ENCODE measurements at regions not wholly inside any gene's neighbourhood (a gene's known extent, or its start where the extent isn't known, plus 50 kb on each side); places are given as distances from the start of the nearest gene placed in this dataset.
"Not testable (repeated sequence)": the region's sequence is repeated elsewhere in the genome, so short reads cannot be mapped to it uniquely, and the experiment has no call there.

DNA sequence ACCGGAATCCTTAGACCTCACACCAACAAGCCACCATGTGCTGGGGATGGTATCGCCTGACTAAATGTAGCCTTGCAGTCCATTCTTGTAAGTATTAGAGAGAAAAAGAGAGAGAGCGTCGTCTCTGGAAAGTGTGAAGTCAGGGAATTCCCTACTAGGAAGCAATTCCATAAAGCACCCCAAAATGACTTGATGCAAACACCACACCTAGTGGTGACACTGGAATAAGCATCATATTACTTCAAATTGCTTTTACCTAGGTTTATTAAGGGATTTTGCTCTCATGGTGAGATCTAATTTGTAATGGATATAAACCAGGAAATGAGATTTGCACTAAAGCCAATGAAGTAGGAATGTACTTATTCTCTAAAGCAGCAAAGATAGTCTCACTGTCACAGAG lies 111.4 kb upstream of the METTL9 start:
- DNase-seq = not testable (repeated sequence)

GRCh38 chr16:21499046-21499445 lies 100.3 kb upstream of the METTL9 start:
- DNase-seq = not testable (repeated sequence)

DNA sequence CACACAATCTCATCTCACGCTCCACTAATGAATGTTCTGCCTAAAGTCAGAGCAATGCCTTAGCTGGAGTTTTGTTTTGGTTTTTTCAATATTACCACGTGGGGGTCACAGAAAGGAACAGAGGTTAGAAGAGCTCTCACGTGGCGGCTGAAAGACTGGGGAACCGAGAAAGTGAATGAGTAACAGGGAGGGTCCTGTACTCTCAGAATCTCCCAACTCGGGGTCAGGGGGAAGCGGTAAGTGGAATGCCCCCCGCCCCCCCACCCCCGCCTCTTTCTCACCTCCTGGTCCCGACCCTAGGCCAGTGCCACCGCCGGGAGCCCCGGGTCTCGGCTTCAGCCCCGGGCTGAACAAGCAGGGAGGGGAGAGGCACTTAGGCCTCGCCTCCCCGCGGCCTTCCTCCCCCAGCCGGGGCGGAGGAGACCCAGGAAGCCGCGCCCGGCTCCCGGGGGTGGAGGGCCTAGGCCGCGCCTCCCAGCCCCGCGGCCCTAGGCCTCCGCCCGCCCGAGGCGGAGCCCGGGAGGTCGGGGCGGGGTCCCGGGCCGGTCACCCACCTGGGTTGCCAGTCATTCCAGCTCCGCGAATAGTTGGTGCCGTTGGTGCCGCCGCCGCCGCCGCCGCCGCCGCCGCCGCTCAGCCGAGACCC lies 98.0 kb upstream of the METTL9 start:
- peak in 1 of 2 experiments; percentile 10 for DNase-seq

GRCh38 chr16:21501869-21502667 lies 97.3 kb upstream of the METTL9 start:
- peak; percentile 72 to 93 for DNase-seq

DNA sequence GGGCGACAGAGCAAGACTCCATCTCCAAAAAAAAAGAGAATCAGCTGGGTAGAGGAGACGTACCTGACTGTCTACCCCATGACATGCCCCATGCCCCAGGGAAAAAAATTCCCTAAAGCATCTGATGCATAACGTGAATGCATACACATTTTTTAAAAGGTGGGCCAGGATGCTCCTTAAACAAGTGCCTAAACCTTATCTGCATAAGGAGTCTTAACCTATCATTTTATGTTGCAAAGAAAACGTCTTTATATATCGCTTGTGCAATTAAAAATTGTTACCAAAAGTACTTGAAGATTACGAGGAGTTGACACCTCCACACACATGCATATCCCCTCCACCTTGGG lies 95.8 kb upstream of the METTL9 start:
- not testable (repeated sequence) for DNase-seq

DNA sequence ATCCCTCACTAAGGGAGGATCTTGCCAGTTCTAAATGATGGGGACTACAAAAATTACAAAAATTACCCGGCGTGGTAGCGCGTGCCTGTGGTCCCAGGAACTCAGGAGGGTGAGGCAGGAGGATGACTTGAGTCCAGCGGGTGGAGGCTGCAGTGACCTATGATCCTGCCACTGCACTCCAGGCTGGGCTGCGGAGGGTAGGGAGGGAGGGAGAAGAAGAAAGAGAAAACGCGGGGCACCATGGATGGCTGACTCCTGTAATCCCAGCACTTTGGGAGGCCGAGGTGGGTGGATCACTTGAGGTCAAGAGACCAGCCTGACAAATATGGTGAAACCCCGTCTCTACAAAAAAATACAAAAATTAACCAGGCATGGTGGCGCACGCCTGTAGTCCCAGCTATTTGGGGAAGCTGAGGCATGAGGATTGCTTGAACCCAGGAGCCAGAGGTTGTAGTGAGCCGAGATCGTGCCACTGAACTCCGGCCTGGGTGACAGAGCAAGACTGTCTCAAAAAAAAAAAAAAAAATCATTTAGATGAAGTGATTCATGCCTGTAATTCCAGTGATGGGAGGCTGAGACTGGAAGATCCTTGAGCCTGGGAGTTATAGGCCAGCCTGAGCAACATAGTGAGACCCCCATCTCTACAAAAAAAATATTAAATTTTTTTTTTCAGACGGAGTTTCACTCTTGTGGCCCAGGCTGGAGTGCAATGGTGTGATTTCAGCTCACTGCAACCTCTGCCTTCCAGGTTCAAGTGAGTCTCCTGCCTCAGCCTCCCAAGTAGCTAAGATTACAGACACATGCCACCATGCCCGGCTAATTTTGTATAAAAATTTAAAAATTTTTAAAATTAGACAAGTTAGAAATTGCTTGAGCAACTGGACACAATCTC lies 95.2 kb upstream of the METTL9 start:
- DNase-seq = not testable (repeated sequence)

- DNase-seq = peak in 1 of 2 experiments; percentile 14
These were observed 93.4 kb upstream of the METTL9 start for GRCh38 chr16:21505751-21506520.

DNA sequence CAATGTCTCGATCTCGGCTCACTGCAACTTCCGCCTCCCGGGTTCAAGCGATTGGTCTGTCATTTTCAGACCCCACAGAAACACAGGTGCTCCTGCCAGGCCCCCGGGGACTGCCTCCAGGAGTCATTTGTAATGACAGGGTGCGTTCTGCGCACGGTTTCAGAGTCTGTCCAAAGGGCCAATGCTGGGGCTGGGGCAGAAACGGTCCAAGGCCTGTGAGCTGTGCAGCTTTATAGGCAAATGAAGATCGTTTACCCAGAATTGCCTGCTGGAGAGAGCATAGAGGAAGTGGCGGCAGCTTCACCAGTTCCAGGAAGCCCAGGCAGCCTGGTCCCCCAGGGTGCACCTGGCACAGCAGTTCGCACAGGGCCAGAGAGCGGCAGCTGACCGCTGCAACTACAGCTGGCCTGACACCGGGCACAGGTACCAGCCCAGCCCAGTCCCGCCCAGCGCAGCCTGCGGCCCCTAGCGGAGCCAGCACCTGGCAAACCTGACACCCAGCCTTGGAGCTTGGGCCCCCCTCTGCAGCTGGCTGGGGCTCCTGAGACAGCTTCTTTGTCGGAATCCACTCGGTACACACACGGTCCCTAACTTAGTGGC lies 92.4 kb upstream of the METTL9 start:
- not testable (repeated sequence) for DNase-seq

DNA sequence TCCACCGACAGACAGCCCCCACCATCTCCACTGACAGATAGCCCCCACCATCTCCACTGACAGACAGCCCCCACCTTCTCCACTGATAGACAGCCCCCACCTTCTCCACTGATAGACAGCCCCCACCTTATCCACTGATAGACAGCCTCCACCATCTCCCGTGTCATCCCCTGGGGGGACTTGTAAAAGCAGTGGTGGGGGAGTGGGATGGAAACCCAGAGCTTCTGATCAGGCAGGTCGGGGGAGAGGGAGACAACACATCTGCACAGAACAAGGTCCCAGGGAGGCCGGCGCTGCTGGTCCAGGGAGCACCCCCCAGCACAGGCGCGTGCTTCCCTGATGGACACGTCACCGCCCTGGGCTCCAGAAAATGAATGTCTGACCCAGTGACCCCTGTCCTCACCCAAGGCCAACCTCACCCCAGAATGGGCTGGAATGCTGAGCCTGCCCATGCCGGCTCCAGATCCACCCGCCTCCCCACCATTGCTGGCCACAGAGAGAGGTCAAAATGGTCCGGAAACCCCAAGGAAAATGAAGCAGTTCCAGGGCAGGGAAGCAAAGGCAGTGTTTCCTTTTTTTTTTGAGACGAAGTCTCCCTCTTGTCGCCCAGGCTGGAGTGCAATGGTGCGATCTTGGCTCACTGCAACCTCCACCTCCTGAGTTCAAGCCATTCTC lies 91.6 kb upstream of the METTL9 start:
- DNase-seq = not testable (repeated sequence)

- not testable (repeated sequence) for DNase-seq
These were observed 90.5 kb upstream of the METTL9 start for GRCh38 chr16:21508661-21509436.

DNA sequence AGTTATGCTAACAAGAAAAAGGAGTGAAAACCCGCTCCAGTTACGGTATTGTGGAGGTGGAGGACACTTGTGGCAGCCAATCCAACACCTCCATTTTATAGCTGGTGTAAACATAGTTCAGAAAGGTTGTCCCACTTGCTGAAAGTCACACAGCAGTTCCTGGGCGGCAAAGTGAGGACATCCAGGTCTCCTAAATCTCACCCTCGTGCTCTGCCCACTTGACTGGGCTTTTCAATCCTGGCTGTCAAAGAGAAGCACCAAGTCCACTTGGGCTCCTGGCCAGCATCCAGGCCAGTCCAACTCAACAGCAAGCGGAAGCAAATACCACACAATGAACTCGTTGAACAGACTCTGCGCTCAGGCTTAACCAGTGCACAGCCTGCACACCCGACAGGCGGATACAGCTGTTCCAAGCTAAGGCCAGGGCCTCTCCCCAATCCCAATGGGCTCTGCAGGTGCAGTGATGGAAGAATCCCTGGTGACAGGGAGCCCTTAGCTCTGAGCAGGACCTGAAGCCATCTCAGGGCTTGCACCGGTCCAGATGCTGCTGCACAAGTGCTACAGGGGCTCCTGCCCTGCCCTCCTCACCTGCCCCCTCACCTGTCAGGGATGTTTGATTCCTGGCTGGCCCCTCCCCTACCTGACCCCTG lies 89.8 kb upstream of the METTL9 start:
- DNase-seq = peak in 1 of 2 experiments; percentile 11

DNA sequence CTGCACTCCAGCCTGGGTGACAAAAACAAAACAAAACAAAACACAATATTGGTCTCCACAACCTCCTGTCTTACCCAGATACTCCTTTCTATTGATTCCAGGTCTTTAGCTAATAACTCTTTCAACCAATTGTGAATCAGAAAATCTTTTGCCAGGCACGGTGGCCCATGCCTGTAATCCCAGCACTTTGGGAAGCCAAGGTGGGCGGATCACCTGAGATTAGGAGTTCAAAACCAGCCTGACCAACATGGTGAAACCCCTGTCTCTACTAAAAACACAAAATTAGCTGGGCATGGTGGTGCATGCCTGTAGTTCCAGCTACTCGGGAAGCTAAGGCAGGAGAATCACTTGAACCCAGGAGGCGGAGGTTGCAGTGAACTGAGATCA lies 88.5 kb upstream of the METTL9 start:
- not testable (repeated sequence) for DNase-seq

DNA sequence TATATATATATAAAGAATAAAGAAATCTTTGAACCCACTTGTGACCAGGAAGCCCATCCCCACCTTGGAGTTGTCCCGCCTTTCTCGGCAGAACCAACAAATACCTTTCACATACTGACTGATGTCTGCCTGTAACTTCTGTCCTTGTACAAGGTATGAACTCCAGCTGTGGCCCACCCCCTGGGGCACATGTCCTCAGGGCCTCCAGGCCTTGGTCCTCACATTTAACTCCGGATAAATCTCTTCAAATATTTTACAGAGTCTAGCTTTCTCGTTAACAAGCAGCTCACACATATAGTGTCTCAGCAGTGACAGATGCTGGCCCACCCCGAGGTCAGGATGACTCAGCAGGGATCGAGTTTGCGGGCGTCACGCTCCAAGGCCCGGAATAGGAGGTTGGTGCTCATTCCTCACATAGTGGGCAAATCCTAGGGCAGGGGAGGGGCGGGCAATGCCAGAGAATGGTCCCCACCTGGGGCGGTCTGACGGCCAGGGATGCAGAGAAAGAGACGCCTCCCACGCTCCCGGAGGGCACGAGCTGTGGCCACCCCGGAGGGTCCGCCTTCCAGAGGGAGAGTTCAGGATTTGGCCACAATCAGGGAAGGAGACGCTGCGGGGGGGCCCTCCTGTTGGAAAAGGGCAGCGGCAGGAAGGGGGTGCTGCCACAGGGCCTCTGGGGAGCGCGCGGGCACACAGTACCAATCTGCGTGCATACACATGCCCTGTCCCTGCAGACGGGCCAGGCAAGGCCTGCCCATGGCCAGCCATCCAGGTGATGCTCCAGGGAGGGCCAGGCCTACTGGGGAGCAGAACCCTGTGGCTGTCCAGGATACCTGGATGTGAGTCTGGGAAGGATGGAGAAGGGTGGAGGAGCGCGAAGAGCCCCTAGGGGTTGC lies 87.8 kb upstream of the METTL9 start:
- DNase-seq = peak; percentile 72 to 77

DNA sequence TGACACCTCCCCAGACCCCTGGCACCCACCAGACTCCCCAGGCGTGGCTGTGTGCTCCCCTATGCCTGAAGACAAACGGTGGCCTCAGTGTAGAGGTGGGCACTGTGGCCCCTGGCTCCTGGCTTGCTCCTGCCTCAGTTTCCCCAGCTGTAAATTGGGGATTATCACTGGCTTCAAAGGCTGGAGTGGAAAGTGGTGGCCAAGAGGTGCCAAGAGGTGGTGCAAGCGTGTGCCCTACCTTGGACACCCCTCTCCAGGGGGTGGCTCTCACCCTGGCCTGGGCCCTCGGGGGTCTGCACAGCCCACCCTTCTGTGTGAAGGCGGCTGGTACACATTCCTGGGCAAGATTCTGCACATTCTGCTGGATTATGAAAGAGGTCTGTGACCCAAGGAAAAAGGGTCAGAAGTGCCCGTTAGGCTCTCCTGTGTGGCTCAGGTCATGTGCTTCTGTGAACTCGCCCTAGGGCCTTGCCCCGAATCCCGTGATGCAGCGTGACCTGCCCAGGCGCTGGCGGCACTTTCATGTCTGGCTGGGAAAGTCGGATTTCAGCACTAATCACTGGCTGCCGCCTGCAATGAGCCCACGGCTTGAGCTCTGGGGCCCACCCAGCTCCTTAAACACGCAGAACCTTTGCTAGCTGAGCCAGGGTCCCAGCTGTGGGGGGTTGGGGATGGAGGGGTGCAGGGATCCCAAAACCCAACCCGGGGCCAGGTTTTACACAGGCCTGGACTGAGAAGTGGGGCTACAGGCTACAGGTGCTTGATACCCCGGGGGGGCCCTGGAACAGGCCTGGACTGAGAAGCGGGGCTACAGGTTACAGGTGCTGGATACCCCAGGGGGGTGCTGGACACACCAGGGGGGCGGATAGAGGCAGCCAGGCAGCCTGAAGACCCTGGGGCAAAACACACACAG lies 86.8 kb upstream of the METTL9 start:
- peak in 1 of 2 experiments; percentile 16 for DNase-seq

GRCh38 chr16:21513337-21513741 lies 86.0 kb upstream of the METTL9 start:
- peak in 1 of 2 experiments; percentile 29 for DNase-seq

GRCh38 chr16:21513812-21514473 lies 85.4 kb upstream of the METTL9 start:
- DNase-seq = peak in 1 of 2 experiments; percentile 38

GRCh38 chr16:21514474-21514840 lies 84.9 kb upstream of the METTL9 start:
- DNase-seq = not testable (repeated sequence)
